ENCODE measurements at regions not wholly inside any gene's neighbourhood (a gene's known extent, or its start where the extent isn't known, plus 50 kb on each side); places are given as distances from the start of the nearest gene placed in this dataset.

GRCh38 chr13:60721063-60721462 is 324.0 kb downstream of the TDRD3 start:
- H3K27me3 ChIP-seq (ENCODE audit: control insufficient read depth, insufficient read depth, low read length, poor library complexity, severe bottlenecking) = no peaks in the 10 kb centered on the region
- WGBS, 2 experiments (ENCODE audit: insufficient coverage in 1 of 2, insufficient read length in 1 of 2) = 100% methylated on average over 3 of the region's 3 CpGs; no CpG with 5 or more reads in 1 of the 2 experiments
- Mint-ChIP-seq H3K27me3 (ENCODE audit: insufficient read depth) (no peaks in the 10 kb centered on the region), H3K4me1 (no peaks in the 10 kb centered on the region), H3K4me3 (no peak overlapping the region), H3K9me3 (no peaks in the 10 kb centered on the region), H3K27ac (no peak overlapping the region), H3K36me3 (ENCODE audit: low read depth) (no peaks in the 10 kb centered on the region)
- H3K9ac ChIP-seq (ENCODE audit: extremely low read depth, low read length, poor library complexity, severe bottlenecking) = no peak overlapping the region
- no peak overlapping the region for H3K27ac ChIP-seq (ENCODE audit: low read depth, low read length)
- DNase-seq = no peak
- H3K36me3 ChIP-seq (ENCODE audit: control insufficient read depth, insufficient read depth, low read length) = no peaks in the 10 kb centered on the region
- H3K4me3 ChIP-seq (ENCODE audit: low read length) = no peak overlapping the region
- no peak for TF ChIP-seq CTCF (conservative IDR thresholded peaks at IDR 0.05)
- no peaks in the 10 kb centered on the region for H3K9me3 ChIP-seq (ENCODE audit: control insufficient read depth, low read length)
- no peaks in the 10 kb centered on the region for H3K4me1 ChIP-seq (ENCODE audit: control insufficient read depth, insufficient read depth, low read length)

GRCh38 chr13:60720590-60720989 is 323.6 kb downstream of the TDRD3 start:
- DNase-seq = no peak
- Histone ChIP-seq H3K4me3 (ENCODE audit: low read length) (no peak overlapping the region), H3K4me1 (ENCODE audit: control insufficient read depth, insufficient read depth, low read length) (no peaks in the 10 kb centered on the region), H3K9me3 (ENCODE audit: control insufficient read depth, low read length) (no peaks in the 10 kb centered on the region), H3K36me3 (ENCODE audit: control insufficient read depth, insufficient read depth, low read length) (no peaks in the 10 kb centered on the region), H3K9ac (ENCODE audit: extremely low read depth, low read length, poor library complexity, severe bottlenecking) (no peak overlapping the region), H3K27ac (ENCODE audit: low read depth, low read length) (no peak overlapping the region), H3K27me3 (ENCODE audit: control insufficient read depth, insufficient read depth, low read length, poor library complexity, severe bottlenecking) (no peaks in the 10 kb centered on the region)
- no peak overlapping the region for H3K27ac Mint-ChIP-seq
- H3K27me3 Mint-ChIP-seq (ENCODE audit: insufficient read depth) = no peaks in the 10 kb centered on the region
- H3K9me3 Mint-ChIP-seq = no peaks in the 10 kb centered on the region
- H3K4me3 Mint-ChIP-seq = no peak overlapping the region
- TF ChIP-seq CTCF (conservative IDR thresholded peaks at IDR 0.05) = no peak
- WGBS, 2 experiments (ENCODE audit: insufficient coverage in 1 of 2, insufficient read length in 1 of 2) = 93 to 94% methylated on average over 3 of the region's 3 CpGs
- H3K4me1 Mint-ChIP-seq = no peaks in the 10 kb centered on the region
- H3K36me3 Mint-ChIP-seq (ENCODE audit: low read depth) = no peaks in the 10 kb centered on the region

- H3K4me1 ChIP-seq (ENCODE audit: control insufficient read depth, insufficient read depth, low read length) = no peaks in the 10 kb centered on the region
- Mint-ChIP-seq H3K9me3 (peaks cover 2% of the 10 kb centered on the region), H3K4me1 (no peaks in the 10 kb centered on the region), H3K36me3 (ENCODE audit: low read depth) (no peaks in the 10 kb centered on the region), H3K4me3 (no peak overlapping the region), H3K27me3 (ENCODE audit: insufficient read depth) (no peaks in the 10 kb centered on the region), H3K27ac (no peak overlapping the region)
- no peak overlapping the region for H3K4me3 ChIP-seq (ENCODE audit: low read length)
- WGBS, 2 experiments (ENCODE audit: insufficient coverage in 1 of 2, insufficient read length in 1 of 2) = 100% methylated on average over 1 to 2 of the region's 2 CpGs
- no peak overlapping the region for H3K9ac ChIP-seq (ENCODE audit: extremely low read depth, low read length, poor library complexity, severe bottlenecking)
- H3K27me3 ChIP-seq (ENCODE audit: control insufficient read depth, insufficient read depth, low read length, poor library complexity, severe bottlenecking) = no peaks in the 10 kb centered on the region
- no peak for DNase-seq
- H3K9me3 ChIP-seq (ENCODE audit: control insufficient read depth, low read length) = no peaks in the 10 kb centered on the region
- no peak overlapping the region for H3K27ac ChIP-seq (ENCODE audit: low read depth, low read length)
- H3K36me3 ChIP-seq (ENCODE audit: control insufficient read depth, insufficient read depth, low read length) = no peaks in the 10 kb centered on the region
- no peak for TF ChIP-seq CTCF (conservative IDR thresholded peaks at IDR 0.05)
Observed at GRCh38 chr13:60716313-60716712, 319.3 kb downstream of the TDRD3 start.

Data from endodermal cell (in vitro differentiated cells).